WTC11 (cell line): ENCODE measurements at regions not wholly inside any gene's neighbourhood (a gene's known extent, or its start where the extent isn't known, plus 50 kb on each side); places are given as distances from the start of the nearest gene placed in this dataset.

Source experiments
- ATAC-seq: fragments of 200-7000 bp; cut with Tn5 transposase; 2 replicates; pipeline ENCODE4 v1.10.0; 2021; ENCODE audit warnings: mild to moderate bottlenecking, moderate library complexity
- CTCF ChIA-PET: fragments of 300-600 bp; sonication (Branson Sonifier 250); formaldehyde crosslinking; loops from one replicate; lab custom pipeline; 2021; ENCODE audit warnings: antibody characterized with exemption; lab: Charles Lee
- POLR2A ChIA-PET: fragments of 350-600 bp; sonication (Branson Sonifier 250); formaldehyde crosslinking; loops from one replicate; lab custom pipeline; 2021; ENCODE audit warnings: antibody characterized with exemption; lab: Charles Lee
- DNase-seq: peaks from one replicate; pipeline ENCODE4 v3.0.0; 2021; ENCODE audit warnings: low spot score
- H3K27ac Mint-ChIP-seq: 2 replicates; pipeline ENCODE4 v1.8.0; 2021; ENCODE audit warnings: mixed read lengths
- H3K27me3 Mint-ChIP-seq: 2 replicates; pipeline ENCODE4 v1.8.0; 2021; ENCODE audit warnings: low read depth, mild to moderate bottlenecking, moderate library complexity, mixed read lengths
- H3K36me3 Mint-ChIP-seq: 2 replicates; pipeline ENCODE4 v1.8.0; 2021; ENCODE audit warnings: mixed read lengths
- H3K4me1 Mint-ChIP-seq: 2 replicates; pipeline ENCODE4 v1.8.0; 2022; ENCODE audit warnings: mixed read lengths
- H3K4me3 Mint-ChIP-seq: 2 replicates; pipeline ENCODE4 v1.8.0; 2021; ENCODE audit warnings: mild to moderate bottlenecking, moderate library complexity, mixed read lengths
- H3K9me3 Mint-ChIP-seq: 2 replicates; pipeline ENCODE4 v1.8.0; 2021; ENCODE audit warnings: mixed read lengths
- CREM ChIP-seq: sonication (generic); formaldehyde crosslinking; IDR thresholded peaks from 2 replicates; pipeline ENCODE4 v1.8.1; 2022; ENCODE audit warnings: mild to moderate bottlenecking, missing genetic modification reagents, moderate library complexity
- ELF4 ChIP-seq: sonication (generic); formaldehyde crosslinking; IDR thresholded peaks from 2 replicates; pipeline ENCODE4 v1.8.1; 2022; ENCODE audit warnings: low read depth, mild to moderate bottlenecking, moderate library complexity, missing genetic modification reagents
- EMX1 ChIP-seq: fragments of 250-450 bp; sonication (Bioruptor Pico); IDR thresholded peaks from 2 replicates; pipeline ENCODE4 v1.8.0; 2021; ENCODE audit warnings: mild to moderate bottlenecking
- ESRRA ChIP-seq: sonication (generic); formaldehyde crosslinking; IDR thresholded peaks from 2 replicates; pipeline ENCODE4 v1.8.1; 2022; ENCODE audit warnings: mild to moderate bottlenecking, missing genetic modification reagents, borderline replicate concordance
- ETV6 ChIP-seq: sonication (generic); formaldehyde crosslinking; IDR thresholded peaks from 2 replicates; pipeline ENCODE4 v1.8.1; 2022; ENCODE audit warnings: mild to moderate bottlenecking, missing genetic modification reagents
- GABPB1 ChIP-seq: sonication (generic); formaldehyde crosslinking; IDR thresholded peaks from 2 replicates; pipeline ENCODE4 v1.8.1; 2023; ENCODE audit warnings: mild to moderate bottlenecking, missing genetic modification reagents
- IRF2 ChIP-seq: sonication (generic); formaldehyde crosslinking; IDR thresholded peaks from 2 replicates; pipeline ENCODE4 v1.8.0; 2022; ENCODE audit warnings: low read depth, missing genetic modification reagents, borderline replicate concordance
- MXD4 ChIP-seq: fragments of 250-450 bp; sonication (Bioruptor Pico); IDR thresholded peaks from 2 replicates; pipeline ENCODE4 v1.8.0; 2021; ENCODE audit warnings: mild to moderate bottlenecking, moderate library complexity, borderline replicate concordance
- NR3C1 ChIP-seq: sonication (generic); formaldehyde crosslinking; conservative IDR thresholded peaks from 2 replicates; pipeline ENCODE4 v1.8.1; 2023; ENCODE audit warnings: low read depth, mild to moderate bottlenecking, missing genetic modification reagents
- OVOL2 ChIP-seq: fragments of 250-450 bp; sonication (Bioruptor Pico); IDR thresholded peaks from 2 replicates; pipeline ENCODE4 v1.9.0; 2021; ENCODE audit warnings: mild to moderate bottlenecking, borderline replicate concordance
- RELA ChIP-seq: sonication (generic); formaldehyde crosslinking; IDR thresholded peaks from 2 replicates; pipeline ENCODE4 v1.8.1; 2022; ENCODE audit warnings: missing genetic modification reagents, mild to moderate bottlenecking, borderline replicate concordance
- SMAD3 ChIP-seq: sonication (generic); formaldehyde crosslinking; IDR thresholded peaks from 2 replicates; pipeline ENCODE4 v1.8.0; 2022; ENCODE audit warnings: missing genetic modification reagents, mild to moderate bottlenecking, borderline replicate concordance
- ZNF121 ChIP-seq: sonication (generic); formaldehyde crosslinking; IDR thresholded peaks from 2 replicates; pipeline ENCODE4 v1.8.0; 2023; ENCODE audit warnings: missing genetic modification reagents
- ZNF263 ChIP-seq: sonication (generic); formaldehyde crosslinking; IDR thresholded peaks from 2 replicates; pipeline ENCODE4 v1.8.1; 2022; ENCODE audit warnings: low read depth, mild to moderate bottlenecking, moderate library complexity, missing genetic modification reagents
- ZNF416 ChIP-seq: fragments of 250-450 bp; sonication (Bioruptor Pico); IDR thresholded peaks from 2 replicates; pipeline ENCODE4 v1.9.0; 2021; ENCODE audit warnings: mild to moderate bottlenecking, inconsistent platforms
- TF ChIP-seq, protein P1 (sequence below): fragments of 250-450 bp; sonication (Bioruptor Pico); IDR thresholded peaks from 2 replicates; pipeline ENCODE4 v1.9.0; 2021; ENCODE audit warnings: moderate library complexity, mild to moderate bottlenecking, inconsistent platforms, borderline replicate concordance
- TF ChIP-seq, protein P2 (sequence below): sonication (generic); formaldehyde crosslinking; IDR thresholded peaks from 2 replicates; pipeline ENCODE4 v1.8.1; 2023; ENCODE audit warnings: mild to moderate bottlenecking, missing genetic modification reagents, moderate library complexity
- TF ChIP-seq, protein P3 (sequence below): fragments of 250-450 bp; sonication (Bioruptor Pico); IDR thresholded peaks from 2 replicates; pipeline ENCODE4 v1.9.0; 2021; ENCODE audit warnings: mild to moderate bottlenecking, borderline replicate concordance
- TF ChIP-seq, protein P4 (sequence below): sonication (generic); formaldehyde crosslinking; IDR thresholded peaks from 2 replicates; pipeline ENCODE4 v1.8.1; 2022; ENCODE audit warnings: low read depth, mild to moderate bottlenecking, moderate library complexity, missing genetic modification reagents, borderline replicate concordance
- TF ChIP-seq, protein P5 (sequence below): sonication (generic); formaldehyde crosslinking; IDR thresholded peaks from 2 replicates; pipeline ENCODE4 v1.8.0; 2022; ENCODE audit warnings: mild to moderate bottlenecking, missing genetic modification reagents

DNA sequence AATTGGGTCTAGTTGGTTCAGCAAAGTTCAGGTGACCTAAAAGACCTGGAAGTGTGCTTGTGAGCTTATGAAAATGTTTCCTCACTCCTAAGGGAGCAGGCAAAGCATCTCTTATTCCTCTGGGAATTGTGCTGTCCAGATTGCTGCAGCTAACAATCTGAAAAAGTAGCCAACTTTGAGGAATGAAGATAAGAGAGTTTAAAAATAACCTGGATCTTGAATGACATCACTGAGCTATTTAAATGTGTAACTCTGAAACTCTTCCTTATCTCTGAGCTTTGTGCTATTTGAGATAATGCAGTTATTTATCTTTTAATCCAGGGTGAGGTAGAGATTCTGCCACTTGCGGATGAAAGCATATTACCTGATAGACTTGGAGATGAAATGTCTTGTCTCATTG lies 384.8 kb downstream of the PPP4R3C start:
- no peaks in the 10 kb centered on the region for H3K4me1 Mint-ChIP-seq
- H3K27ac Mint-ChIP-seq = no peak overlapping the region
- no peaks in the 10 kb centered on the region for H3K27me3 Mint-ChIP-seq
- H3K9me3 Mint-ChIP-seq = peaks cover 14% of the 10 kb centered on the region
- DNase-seq (no peak), ATAC-seq (no peak)
- ChIA-PET POLR2A (no interaction called here), CTCF (no interaction called here)
- no peak overlapping the region for H3K4me3 Mint-ChIP-seq
- TF ChIP-seq ZNF121 (CRISPR knock-in tag) = no peak
- TF ChIP-seq NR3C1 (CRISPR knock-in tag) = no peak
- TF ChIP-seq, protein P1, sequence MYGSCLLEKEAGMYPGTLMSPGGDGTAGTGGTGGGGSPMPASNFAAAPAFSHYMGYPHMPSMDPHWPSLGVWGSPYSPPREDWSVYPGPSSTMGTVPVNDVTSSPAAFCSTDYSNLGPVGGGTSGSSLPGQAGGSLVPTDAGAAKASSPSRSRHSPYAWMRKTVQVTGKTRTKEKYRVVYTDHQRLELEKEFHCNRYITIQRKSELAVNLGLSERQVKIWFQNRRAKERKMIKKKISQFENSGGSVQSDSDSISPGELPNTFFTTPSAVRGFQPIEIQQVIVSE (CRISPR knock-in tag) = no peak
- no peak for TF ChIP-seq ZNF263 (CRISPR knock-in tag)
- TF ChIP-seq, protein P2, sequence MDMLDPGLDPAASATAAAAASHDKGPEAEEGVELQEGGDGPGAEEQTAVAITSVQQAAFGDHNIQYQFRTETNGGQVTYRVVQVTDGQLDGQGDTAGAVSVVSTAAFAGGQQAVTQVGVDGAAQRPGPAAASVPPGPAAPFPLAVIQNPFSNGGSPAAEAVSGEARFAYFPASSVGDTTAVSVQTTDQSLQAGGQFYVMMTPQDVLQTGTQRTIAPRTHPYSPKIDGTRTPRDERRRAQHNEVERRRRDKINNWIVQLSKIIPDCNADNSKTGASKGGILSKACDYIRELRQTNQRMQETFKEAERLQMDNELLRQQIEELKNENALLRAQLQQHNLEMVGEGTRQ = no peak
- TF ChIP-seq, protein P3, sequence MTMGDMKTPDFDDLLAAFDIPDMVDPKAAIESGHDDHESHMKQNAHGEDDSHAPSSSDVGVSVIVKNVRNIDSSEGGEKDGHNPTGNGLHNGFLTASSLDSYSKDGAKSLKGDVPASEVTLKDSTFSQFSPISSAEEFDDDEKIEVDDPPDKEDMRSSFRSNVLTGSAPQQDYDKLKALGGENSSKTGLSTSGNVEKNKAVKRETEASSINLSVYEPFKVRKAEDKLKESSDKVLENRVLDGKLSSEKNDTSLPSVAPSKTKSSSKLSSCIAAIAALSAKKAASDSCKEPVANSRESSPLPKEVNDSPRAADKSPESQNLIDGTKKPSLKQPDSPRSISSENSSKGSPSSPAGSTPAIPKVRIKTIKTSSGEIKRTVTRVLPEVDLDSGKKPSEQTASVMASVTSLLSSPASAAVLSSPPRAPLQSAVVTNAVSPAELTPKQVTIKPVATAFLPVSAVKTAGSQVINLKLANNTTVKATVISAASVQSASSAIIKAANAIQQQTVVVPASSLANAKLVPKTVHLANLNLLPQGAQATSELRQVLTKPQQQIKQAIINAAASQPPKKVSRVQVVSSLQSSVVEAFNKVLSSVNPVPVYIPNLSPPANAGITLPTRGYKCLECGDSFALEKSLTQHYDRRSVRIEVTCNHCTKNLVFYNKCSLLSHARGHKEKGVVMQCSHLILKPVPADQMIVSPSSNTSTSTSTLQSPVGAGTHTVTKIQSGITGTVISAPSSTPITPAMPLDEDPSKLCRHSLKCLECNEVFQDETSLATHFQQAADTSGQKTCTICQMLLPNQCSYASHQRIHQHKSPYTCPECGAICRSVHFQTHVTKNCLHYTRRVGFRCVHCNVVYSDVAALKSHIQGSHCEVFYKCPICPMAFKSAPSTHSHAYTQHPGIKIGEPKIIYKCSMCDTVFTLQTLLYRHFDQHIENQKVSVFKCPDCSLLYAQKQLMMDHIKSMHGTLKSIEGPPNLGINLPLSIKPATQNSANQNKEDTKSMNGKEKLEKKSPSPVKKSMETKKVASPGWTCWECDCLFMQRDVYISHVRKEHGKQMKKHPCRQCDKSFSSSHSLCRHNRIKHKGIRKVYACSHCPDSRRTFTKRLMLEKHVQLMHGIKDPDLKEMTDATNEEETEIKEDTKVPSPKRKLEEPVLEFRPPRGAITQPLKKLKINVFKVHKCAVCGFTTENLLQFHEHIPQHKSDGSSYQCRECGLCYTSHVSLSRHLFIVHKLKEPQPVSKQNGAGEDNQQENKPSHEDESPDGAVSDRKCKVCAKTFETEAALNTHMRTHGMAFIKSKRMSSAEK (CRISPR knock-in tag) = no peak
- TF ChIP-seq RELA (CRISPR knock-in tag) = no peak
- TF ChIP-seq, protein P4, sequence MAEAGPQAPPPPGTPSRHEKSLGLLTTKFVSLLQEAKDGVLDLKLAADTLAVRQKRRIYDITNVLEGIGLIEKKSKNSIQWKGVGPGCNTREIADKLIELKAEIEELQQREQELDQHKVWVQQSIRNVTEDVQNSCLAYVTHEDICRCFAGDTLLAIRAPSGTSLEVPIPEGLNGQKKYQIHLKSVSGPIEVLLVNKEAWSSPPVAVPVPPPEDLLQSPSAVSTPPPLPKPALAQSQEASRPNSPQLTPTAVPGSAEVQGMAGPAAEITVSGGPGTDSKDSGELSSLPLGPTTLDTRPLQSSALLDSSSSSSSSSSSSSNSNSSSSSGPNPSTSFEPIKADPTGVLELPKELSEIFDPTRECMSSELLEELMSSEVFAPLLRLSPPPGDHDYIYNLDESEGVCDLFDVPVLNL (CRISPR knock-in tag) = no peak
- no peak for TF ChIP-seq SMAD3
- no peak for TF ChIP-seq ETV6 (CRISPR knock-in tag)
- TF ChIP-seq GABPB1 (CRISPR knock-in tag) = no peak
- TF ChIP-seq, protein P5, sequence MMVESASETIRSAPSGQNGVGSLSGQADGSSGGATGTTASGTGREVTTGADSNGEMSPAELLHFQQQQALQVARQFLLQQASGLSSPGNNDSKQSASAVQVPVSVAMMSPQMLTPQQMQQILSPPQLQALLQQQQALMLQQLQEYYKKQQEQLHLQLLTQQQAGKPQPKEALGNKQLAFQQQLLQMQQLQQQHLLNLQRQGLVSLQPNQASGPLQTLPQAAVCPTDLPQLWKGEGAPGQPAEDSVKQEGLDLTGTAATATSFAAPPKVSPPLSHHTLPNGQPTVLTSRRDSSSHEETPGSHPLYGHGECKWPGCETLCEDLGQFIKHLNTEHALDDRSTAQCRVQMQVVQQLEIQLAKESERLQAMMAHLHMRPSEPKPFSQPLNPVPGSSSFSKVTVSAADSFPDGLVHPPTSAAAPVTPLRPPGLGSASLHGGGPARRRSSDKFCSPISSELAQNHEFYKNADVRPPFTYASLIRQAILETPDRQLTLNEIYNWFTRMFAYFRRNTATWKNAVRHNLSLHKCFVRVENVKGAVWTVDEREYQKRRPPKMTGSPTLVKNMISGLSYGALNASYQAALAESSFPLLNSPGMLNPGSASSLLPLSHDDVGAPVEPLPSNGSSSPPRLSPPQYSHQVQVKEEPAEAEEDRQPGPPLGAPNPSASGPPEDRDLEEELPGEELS (CRISPR knock-in tag) = no peak
- no peak for TF ChIP-seq IRF2
- TF ChIP-seq CREM (CRISPR knock-in tag) = no peak
- no peak for TF ChIP-seq ESRRA
- no peak for TF ChIP-seq ELF4 (CRISPR knock-in tag)
- TF ChIP-seq OVOL2 = no peak
- no peak for TF ChIP-seq EMX1
- no peak for TF ChIP-seq ZNF416 (CRISPR knock-in tag)
- TF ChIP-seq MXD4 (CRISPR knock-in tag) = no peak
- peaks cover 4% of the 10 kb centered on the region for H3K36me3 Mint-ChIP-seq
